HG03139 (cell line): ENCODE measurements at regions not wholly inside any gene's neighbourhood (a gene's known extent, or its start where the extent isn't known, plus 50 kb on each side); places are given as distances from the start of the nearest gene placed in this dataset.

Source experiments
- ATAC-seq: cut with Tn5 transposase; IDR thresholded peaks from one replicate; pipeline ENCODE4 v1.9.1; 2021; ENCODE audit not compliant: unreplicated experiment

- no peak for ATAC-seq
Measured at GRCh38 chr1:58890113-58890512, 106.3 kb upstream of the JUN start.

DNA sequence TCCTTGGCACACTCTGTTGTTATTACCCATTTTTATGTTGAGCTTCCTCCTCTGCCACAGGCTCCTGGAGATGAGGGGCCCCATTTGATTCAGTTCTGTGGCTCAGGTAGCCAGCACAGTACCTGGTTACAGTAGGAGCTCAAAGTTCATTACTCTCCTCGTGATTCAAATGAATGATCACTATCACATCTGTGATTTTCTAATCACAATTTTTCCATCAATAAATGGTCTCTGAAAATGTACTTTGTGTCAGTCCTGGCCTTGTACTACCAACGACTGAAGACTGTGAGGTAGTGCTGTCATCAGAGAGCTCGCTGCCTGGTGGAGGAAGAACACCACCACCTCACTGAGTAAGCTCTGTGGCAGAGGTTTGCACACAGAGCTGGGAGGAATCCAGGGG, 106.8 kb upstream of the JUN start:
- ATAC-seq: no peak

GRCh38 chr1:58891347-58891746, 107.5 kb upstream of the JUN start:
- ATAC-seq: no peak

GRCh38 chr1:58893257-58893869, 109.5 kb upstream of the JUN start:
- ATAC-seq: no peak

DNA sequence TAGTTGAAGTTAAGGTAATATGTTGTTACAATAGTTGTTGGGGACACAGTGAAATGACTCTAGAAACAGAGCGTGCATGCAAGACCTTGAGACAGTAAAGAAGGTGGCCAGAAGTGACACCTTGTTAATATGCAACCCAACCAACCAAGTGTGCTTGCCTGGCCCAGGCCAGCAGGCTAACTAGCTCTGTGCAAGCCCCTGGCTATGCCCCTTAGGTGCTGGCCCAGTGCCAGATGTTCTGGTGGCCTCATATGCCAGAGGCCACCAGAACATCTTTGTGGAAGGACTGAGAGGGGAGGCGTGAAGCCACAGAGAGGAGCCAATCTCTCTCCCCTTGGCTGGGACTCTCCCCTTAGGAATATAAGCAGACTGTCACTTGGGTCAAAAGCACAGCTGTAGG, 111.2 kb upstream of the JUN start:
- ATAC-seq: no peak

- no peak for ATAC-seq
Measured at GRCh38 chr1:58895559-58896145, 111.8 kb upstream of the JUN start.

DNA sequence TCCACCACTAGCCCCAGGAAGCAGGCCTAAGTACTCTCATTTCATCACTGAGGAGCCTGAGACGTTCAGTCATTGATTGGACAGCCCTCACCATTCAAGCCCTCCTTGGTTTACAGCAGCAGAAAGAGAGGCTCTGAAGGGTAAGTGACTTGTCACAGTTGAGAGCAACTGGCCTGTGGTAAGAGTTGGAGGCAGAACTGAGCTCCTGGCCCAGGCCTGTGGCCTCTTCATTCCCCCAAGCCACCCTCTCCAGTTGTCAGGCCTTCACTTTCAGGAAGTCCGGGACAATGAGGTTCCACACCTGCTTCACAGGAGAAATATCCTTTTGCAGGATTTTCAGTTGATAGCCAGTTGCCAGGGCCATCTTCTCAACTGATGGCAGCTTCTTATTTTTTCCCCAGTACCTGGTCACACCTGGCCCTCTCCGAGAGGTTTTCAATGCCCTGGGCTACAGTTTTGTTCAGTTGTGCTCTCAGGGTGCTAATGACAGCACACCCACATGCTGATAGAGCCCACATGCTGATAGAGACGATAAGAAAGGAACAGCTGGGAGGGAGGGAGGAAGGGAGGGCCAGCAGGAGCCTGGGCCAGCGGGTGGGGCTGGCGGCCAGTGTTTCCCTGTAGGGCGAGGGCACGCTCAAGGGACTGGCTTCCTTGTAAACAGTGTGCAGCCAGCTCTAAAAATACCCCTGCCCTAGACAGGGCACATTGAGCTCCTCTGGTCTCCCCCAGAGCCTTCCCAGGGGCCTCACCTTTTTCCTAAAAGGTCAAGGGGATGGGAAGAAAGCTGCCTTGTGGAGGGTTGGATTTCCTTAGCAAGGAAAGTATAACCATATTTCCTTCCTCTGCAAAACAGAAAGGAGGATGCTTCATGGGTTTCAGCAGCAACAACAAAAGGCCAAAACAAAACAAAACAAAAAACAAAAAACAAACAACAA, 112.7 kb upstream of the JUN start:
- ATAC-seq: no peak

- ATAC-seq: no peak
Measured at GRCh38 chr1:58898739-58899586, 115.1 kb upstream of the JUN start.

- no peak for ATAC-seq
Measured at GRCh38 chr1:58899587-58900271, 115.9 kb upstream of the JUN start.

DNA sequence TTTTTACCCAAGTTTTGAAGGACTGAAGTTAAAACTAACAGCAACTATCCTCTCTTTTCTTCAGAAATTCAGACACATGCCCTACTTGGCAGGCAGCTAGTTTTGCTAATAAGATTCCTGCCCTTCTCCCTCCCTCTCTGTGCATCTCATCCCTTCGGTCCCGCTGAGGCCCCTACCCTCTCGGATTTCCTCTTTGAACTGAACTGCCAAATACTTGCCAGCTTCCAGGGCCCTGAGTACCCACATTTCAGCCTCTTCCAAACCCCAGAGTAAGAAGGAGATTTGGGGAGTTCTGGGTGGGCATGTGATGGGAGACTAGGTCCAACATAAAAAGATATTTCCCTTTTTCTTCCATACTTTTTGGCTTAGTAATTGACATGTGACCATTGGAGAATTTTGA, 116.5 kb upstream of the JUN start:
- ATAC-seq: no peak

- ATAC-seq: no peak
Measured at GRCh38 chr1:58901008-58901407, 117.2 kb upstream of the JUN start.

DNA sequence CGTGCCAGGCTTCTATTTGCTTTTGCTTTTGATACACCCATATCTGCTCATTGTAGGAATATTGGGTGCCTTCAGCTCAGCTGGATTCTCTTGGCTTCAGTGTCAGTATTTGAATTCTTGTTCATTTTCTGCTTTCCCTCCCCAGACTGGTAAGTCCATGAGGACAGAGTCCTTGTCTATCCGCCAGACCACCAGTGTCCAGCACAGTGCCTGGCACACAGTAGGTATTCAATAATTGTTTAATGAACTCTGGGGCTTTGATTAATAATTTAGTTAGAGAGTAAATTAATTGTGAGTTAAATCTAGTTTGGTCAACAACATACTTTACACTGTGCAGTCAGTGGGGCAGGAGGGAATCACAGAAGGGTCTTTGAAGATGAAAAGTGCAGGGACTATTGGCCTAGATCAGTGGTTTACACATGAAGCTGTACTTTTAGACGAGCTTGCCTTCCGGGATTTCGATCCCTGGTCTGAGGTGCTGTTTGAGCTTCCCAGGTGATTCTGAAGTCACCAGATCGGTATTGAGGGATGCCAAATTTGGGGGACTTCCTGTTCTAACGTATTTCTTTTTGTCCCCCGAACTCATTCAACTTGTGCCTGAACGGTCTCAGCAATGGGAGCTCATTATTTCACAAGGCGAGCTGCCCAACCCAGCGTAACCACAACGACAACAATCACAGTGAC, 119.1 kb upstream of the JUN start:
- ATAC-seq: no peak

DNA sequence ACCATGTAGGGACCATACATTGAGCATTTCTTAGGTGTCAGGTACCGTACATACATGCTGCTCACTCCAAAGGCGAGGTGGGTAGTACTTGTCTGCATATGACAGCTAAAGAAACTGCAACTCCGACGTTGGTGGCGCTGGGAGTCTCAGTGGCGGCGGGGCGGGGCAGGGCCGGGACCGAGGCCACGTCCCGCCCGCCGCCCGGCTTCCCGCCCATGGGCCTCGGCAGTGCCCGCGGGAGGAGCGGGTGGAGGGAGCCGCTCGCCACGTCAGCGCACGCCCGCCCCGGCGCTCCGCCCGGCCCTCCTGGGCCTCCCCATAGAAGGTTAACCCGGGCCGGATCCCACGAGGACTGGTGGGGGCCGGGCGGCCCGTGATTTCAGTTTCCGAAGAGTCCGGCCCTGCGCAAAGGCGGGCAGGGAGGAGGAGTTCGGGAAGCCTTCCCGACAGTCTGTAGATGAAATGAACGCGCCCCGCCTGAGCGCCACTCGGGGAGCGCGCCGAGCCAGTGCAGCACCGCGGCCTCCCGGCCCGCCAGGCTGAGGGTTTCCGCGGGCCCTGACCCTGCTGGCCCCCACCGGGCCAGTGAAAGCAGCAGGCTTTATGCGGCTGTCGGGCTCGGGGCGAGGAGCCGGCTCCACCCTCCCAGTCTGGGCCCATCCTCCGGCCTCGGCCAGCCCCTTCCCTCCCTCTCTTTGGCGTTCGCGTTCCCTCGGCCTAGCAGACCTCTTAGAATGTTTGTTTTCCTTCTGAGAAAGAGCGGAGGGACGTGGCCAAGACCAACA, 119.9 kb upstream of the JUN start:
- ATAC-seq: peak; percentile 75

- no peak for ATAC-seq
Measured at GRCh38 chr1:58904299-58905125, 120.7 kb upstream of the JUN start.

- no peak for ATAC-seq
Measured at GRCh38 chr1:58905126-58905490, 121.3 kb upstream of the JUN start.

DNA sequence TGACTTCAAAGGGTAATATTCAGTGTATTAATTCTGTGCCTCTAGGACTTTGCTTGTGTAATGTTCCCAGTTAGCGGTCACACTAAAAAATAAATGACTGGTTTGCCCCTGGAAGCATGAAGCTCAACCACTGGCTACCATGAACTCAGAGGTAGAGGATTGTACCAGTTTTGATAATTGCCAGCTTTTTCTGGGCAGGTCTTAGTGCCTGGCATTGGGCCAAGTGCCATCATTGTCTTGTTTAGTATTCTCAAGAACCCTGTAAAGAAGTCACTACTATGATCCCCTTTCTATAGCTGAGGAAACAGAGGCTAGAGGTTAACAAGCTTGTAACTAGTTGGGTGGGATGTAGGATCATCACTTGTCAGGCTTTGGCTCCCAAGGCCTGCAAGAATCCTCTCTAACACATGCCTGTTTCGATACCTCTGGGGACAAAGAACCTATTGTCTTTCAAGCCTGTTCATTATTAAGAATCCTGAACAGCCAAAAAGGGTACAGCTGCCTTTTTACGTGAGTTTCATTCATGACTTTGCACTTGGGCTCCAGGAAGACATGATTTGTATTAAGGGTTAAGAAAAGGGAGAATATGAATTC, 121.9 kb upstream of the JUN start:
- no peak for ATAC-seq

DNA sequence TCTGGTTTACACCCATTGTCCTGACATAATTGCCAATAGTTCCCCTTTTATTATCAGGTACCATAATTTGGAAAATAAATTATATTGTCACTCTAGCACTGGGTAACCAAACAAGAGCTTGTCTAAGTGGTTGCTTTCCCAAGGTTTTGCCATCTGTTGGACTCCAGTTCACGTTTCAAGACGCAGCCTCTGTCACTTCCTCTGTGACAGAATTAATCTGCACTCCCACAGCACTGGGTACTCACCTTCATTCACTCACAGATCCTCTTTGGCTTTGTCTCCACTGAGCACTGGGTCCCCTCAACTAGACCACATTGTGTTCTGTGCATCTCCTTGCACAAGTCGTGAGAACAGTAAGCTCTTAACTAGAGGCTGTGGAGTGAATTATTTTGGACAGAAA, 123.6 kb upstream of the JUN start:
- ATAC-seq: no peak
